MM.1S (cell line): ENCODE measurements at regions not wholly inside any gene's neighbourhood (a gene's known extent, or its start where the extent isn't known, plus 50 kb on each side); places are given as distances from the start of the nearest gene placed in this dataset.

Experiments
- DNase-seq: peaks from one replicate; pipeline ENCODE4 v3.0.0-alpha.2; 2015
- H2AFZ ChIP-seq: fragments of 300-600 bp; sonication (generic); 2 replicates; pipeline ENCODE4 v1.6.0; 2016; ENCODE audit warnings: antibody characterized with exemption, low read length
- H3F3A ChIP-seq: fragments of 300-600 bp; sonication (generic); 2 replicates; pipeline ENCODE4 v1.6.1; 2016; ENCODE audit warnings: mild to moderate bottlenecking, antibody characterized with exemption, low read length, moderate library complexity, mixed read lengths; ENCODE audit not compliant: insufficient read depth
- H3K27ac ChIP-seq: fragments of 300-600 bp; sonication (generic); 2 replicates; pipeline ENCODE4 v1.5.1; 2016; ENCODE audit warnings: mild to moderate bottlenecking, low read length
- H3K27me3 ChIP-seq: fragments of 300-600 bp; sonication (generic); replicated peaks from 2 replicates; pipeline ENCODE4 v1.6.0; 2016; ENCODE audit warnings: low read length; ENCODE audit not compliant: insufficient read depth
- H3K36me3 ChIP-seq: fragments of 300-600 bp; sonication (generic); replicated peaks from 2 replicates; pipeline ENCODE4 v1.6.1; 2016; ENCODE audit warnings: mild to moderate bottlenecking, low read length, mixed read lengths; ENCODE audit not compliant: insufficient read depth
- H3K4me1 ChIP-seq: fragments of 300-600 bp; sonication (generic); 2 replicates; pipeline ENCODE4 v1.6.1; 2016; ENCODE audit warnings: low read length, mixed read lengths
- H3K4me2 ChIP-seq: fragments of 300-600 bp; sonication (generic); 2 replicates; pipeline ENCODE4 v1.6.0; 2016; ENCODE audit warnings: low read depth, low read length
- H3K4me3 ChIP-seq: fragments of 300-600 bp; sonication (generic); 2 replicates; pipeline ENCODE4 v1.5.1; 2016; ENCODE audit warnings: low read length, mixed read lengths
- H3K79me2 ChIP-seq: fragments of 300-600 bp; sonication (generic); 2 replicates; pipeline ENCODE4 v1.6.1; 2016; ENCODE audit warnings: mixed run types, low read length, mixed read lengths
- H3K9ac ChIP-seq: fragments of 300-600 bp; sonication (generic); 2 replicates; pipeline ENCODE4 v1.6.1; 2016; ENCODE audit warnings: low read length, mixed read lengths
- H3K9me2 ChIP-seq: fragments of 300-600 bp; sonication (generic); replicated peaks from 2 replicates; pipeline ENCODE4 v1.6.1; 2016; ENCODE audit warnings: mild to moderate bottlenecking, low read length, mixed read lengths; ENCODE audit not compliant: insufficient read depth
- H3K9me3 ChIP-seq: fragments of 300-600 bp; sonication (generic); replicated peaks from 2 replicates; pipeline ENCODE4 v1.6.1; 2016; ENCODE audit warnings: mild to moderate bottlenecking, low read length, mixed read lengths; ENCODE audit not compliant: insufficient read depth
- H4K20me1 ChIP-seq: fragments of 300-600 bp; sonication (generic); 2 replicates; pipeline ENCODE4 v1.6.1; 2016; ENCODE audit warnings: mild to moderate bottlenecking, low read length, moderate library complexity, mixed read lengths; ENCODE audit not compliant: insufficient read depth
- CTCF ChIP-seq: fragments of 300-600 bp; sonication (generic); IDR thresholded peaks from 2 replicates; pipeline ENCODE4 v1.5.1; 2016; ENCODE audit warnings: antibody characterized with exemption, low read length, mixed read lengths
- EZH2 ChIP-seq: fragments of 300-600 bp; sonication (generic); optimal IDR thresholded peaks from 2 replicates; pipeline ENCODE3; 2017; ENCODE audit warnings: low read depth, mild to moderate bottlenecking, antibody characterized with exemption, low read length, mixed read lengths
- EZH2phosphoT487 ChIP-seq: fragments of 300-600 bp; sonication (generic); IDR thresholded peaks from 2 replicates; pipeline ENCODE4 v1.6.1; 2018; ENCODE audit warnings: antibody characterized with exemption, low read length

DNA sequence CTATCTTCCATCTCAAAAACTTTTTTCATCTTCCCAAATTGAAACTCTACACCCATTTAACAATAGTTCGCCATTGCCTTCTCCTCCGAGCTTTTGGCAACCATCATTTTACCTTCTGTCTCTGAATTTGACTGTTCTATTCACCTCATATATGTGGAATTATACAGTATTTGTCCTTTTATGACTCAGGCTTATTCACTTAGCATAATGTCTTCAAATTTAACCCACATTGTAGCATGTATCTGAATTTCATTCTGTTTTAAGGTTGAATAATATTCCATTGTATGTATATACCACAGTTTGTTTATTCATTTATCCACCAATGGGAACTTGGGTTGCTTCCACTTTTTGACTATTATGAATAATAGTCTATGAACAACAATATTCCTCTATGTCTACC is 233.9 kb downstream of the GPD2 start:
- no peaks in the 10 kb centered on the region for H4K20me1 ChIP-seq
- no peak overlapping the region for H2AFZ ChIP-seq
- no peak overlapping the region for H3K4me2 ChIP-seq
- no peak overlapping the region for H3K9ac ChIP-seq
- H3K4me1 ChIP-seq, result no peaks in the 10 kb centered on the region
- no peaks in the 10 kb centered on the region for H3K79me2 ChIP-seq
- no peak for TF ChIP-seq CTCF
- TF ChIP-seq EZH2phosphoT487, result no peak
- no peak for TF ChIP-seq EZH2
- no peaks in the 10 kb centered on the region for H3K36me3 ChIP-seq
- H3K27me3 ChIP-seq, result no peaks in the 10 kb centered on the region
- no peaks in the 10 kb centered on the region for H3K9me3 ChIP-seq
- H3K9me2 ChIP-seq, result no peaks in the 10 kb centered on the region
- H3K27ac ChIP-seq, result no peak overlapping the region
- no peak overlapping the region for H3K4me3 ChIP-seq
- no peak for DNase-seq
- H3F3A ChIP-seq, result no peaks in the 10 kb centered on the region

GRCh38 chr2:156671706-156672361 is 235.7 kb downstream of the GPD2 start:
- no peaks in the 10 kb centered on the region for H3K4me1 ChIP-seq
- no peaks in the 10 kb centered on the region for H4K20me1 ChIP-seq
- no peak overlapping the region for H3K4me2 ChIP-seq
- H3K27me3 ChIP-seq, result no peaks in the 10 kb centered on the region
- H3K79me2 ChIP-seq, result no peaks in the 10 kb centered on the region
- DNase-seq, result no peak
- H3F3A ChIP-seq, result no peaks in the 10 kb centered on the region
- no peak for TF ChIP-seq EZH2phosphoT487
- TF ChIP-seq EZH2, result no peak
- TF ChIP-seq CTCF, result no peak
- H3K27ac ChIP-seq, result no peak overlapping the region
- no peaks in the 10 kb centered on the region for H3K9me3 ChIP-seq
- H3K9me2 ChIP-seq, result no peaks in the 10 kb centered on the region
- H3K9ac ChIP-seq, result no peak overlapping the region
- H3K4me3 ChIP-seq, result no peak overlapping the region
- no peaks in the 10 kb centered on the region for H3K36me3 ChIP-seq
- no peak overlapping the region for H2AFZ ChIP-seq

DNA sequence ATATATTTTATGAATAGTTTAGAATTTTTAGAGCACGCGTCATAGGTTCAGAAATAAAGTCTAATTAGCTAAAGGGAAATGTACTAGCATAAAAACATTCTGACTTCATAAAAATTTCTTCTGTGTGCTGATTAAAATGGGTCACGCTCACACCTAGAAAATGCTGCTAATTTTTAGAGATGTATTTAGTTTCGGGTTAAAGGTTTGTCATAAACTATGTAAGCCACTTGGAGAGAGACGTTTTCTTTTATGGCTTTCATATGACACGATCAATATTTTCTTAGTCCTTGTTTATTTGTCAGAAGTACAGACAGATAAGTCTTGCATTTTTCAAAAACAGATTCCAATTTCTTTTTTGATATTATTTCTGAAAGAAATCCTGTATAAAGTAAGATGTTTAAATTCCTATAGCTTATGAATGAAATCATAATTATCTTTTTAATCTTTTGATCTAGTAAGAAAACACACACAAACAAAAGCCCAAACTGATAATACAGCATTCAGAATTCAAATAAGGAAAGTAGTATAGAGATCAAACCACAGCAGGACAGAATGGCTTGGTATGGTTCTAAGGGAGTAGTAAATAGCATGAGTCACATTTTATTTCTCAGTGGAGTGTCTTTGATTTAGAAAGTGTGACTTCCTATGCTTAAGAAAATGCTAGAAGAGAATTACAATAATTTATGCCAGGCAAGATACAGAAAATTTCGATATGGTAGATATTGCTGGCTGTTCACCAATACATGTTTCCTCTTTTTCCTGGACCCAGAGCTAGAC is 236.6 kb downstream of the GPD2 start:
- Histone ChIP-seq H4K20me1 (no peaks in the 10 kb centered on the region), H3K79me2 (no peaks in the 10 kb centered on the region), H3K27ac (no peak overlapping the region), H3K9ac (no peak overlapping the region), H3K4me3 (no peak overlapping the region), H3K4me1 (no peaks in the 10 kb centered on the region), H3K9me2 (no peaks in the 10 kb centered on the region), H3K9me3 (no peaks in the 10 kb centered on the region), H3K4me2 (no peak overlapping the region), H3K27me3 (no peaks in the 10 kb centered on the region), H2AFZ (no peak overlapping the region), H3K36me3 (no peaks in the 10 kb centered on the region), H3F3A (no peaks in the 10 kb centered on the region)
- TF ChIP-seq CTCF (no peak), EZH2phosphoT487 (no peak), EZH2 (no peak)
- no peak for DNase-seq
